Stimulated activated CD4-positive, alpha-beta T cell treated with anti-CD3 and anti-CD28 coated beads, Interleukin-1b, Interleukin-23, amount 100 ng/mL, for 24 hours (primary cell): ENCODE measurements at regions not wholly inside any gene's neighbourhood (a gene's known extent, or its start where the extent isn't known, plus 50 kb on each side); places are given as distances from the start of the nearest gene placed in this dataset.

ENCODE experiments used
- DNase-seq, 4 experiments: peaks; one replicate each; pipeline ENCODE4 v3.0.0-alpha.2; 2020; ENCODE audit warnings: low read depth in 4 of 4, low spot score in 1 of 4

- no peak for DNase-seq
Measured at GRCh38 chr4:42328978-42329377, 68.3 kb upstream of the SHISA3 start.

GRCh38 chr4:42329421-42329820 lies 67.9 kb upstream of the SHISA3 start:
- DNase-seq = no peak

- DNase-seq = no peak
Measured at GRCh38 chr4:42330002-42330592, 67.2 kb upstream of the SHISA3 start.

GRCh38 chr4:42331040-42331439 lies 66.2 kb upstream of the SHISA3 start:
- DNase-seq = no peak

GRCh38 chr4:42331914-42332368 lies 65.3 kb upstream of the SHISA3 start:
- DNase-seq = no peak

- DNase-seq = no peak
Measured at GRCh38 chr4:42339935-42340406, 57.3 kb upstream of the SHISA3 start.

- DNase-seq = no peak
Measured at GRCh38 chr4:42341518-42342026, 55.7 kb upstream of the SHISA3 start.

- DNase-seq = no peak
Measured at GRCh38 chr4:42342459-42342858, 54.8 kb upstream of the SHISA3 start.

- no peak for DNase-seq
Measured at GRCh38 chr4:42344309-42344708, 53.0 kb upstream of the SHISA3 start.

- no peak for DNase-seq
Measured at GRCh38 chr4:42344749-42345148, 52.5 kb upstream of the SHISA3 start.

- DNase-seq = no peak
Measured at GRCh38 chr4:42345962-42346544, 51.2 kb upstream of the SHISA3 start.

- DNase-seq = no peak
Measured at GRCh38 chr4:42347076-42347475, 50.2 kb upstream of the SHISA3 start.
